ENCODE measurements at regions not wholly inside any gene's neighbourhood (a gene's known extent, or its start where the extent isn't known, plus 50 kb on each side); places are given as distances from the start of the nearest gene placed in this dataset.

DNA sequence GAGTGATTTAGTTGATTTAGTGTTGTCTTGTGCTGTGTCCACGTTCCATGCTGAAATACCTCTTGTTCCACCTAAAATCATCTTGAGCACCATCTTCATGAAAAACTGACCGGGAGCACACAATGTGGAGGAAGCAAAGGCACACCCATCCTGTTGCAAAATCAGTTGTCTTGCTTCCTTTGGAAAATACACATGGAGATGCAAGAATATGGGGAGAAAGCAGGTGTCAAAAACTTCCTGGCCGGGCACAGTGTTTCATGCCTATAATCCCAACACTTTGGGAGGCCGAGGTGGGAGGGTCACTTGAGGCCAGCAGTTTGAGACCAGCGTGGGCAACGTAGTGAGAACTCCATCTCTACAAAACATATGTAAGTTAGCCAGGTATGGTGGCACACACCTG lies 151.1 kb downstream of the C11orf91 start:
- Histone ChIP-seq H3K27me3 (no peaks in the 10 kb centered on the region), H3K36me3 (replicated peaks in 1 of 2) (no peaks in the 10 kb centered on the region), H3K27ac (no peak overlapping the region), H3K9me3 (replicated peaks in 1 of 3) (no peaks in the 10 kb centered on the region), H3K4me3 (no peak overlapping the region), H3K4me1 (replicated peaks in 1 of 2) (no peaks in the 10 kb centered on the region)
- intact Hi-C loops (cut with DNase I): loop anchor here in 1 of 2 donors (10.0 kb wide), 1 partner anchor 135 kb away; no protein-coding TSS in a partner anchor
- DNase-seq: no peak
- TF ChIP-seq, protein P1, sequence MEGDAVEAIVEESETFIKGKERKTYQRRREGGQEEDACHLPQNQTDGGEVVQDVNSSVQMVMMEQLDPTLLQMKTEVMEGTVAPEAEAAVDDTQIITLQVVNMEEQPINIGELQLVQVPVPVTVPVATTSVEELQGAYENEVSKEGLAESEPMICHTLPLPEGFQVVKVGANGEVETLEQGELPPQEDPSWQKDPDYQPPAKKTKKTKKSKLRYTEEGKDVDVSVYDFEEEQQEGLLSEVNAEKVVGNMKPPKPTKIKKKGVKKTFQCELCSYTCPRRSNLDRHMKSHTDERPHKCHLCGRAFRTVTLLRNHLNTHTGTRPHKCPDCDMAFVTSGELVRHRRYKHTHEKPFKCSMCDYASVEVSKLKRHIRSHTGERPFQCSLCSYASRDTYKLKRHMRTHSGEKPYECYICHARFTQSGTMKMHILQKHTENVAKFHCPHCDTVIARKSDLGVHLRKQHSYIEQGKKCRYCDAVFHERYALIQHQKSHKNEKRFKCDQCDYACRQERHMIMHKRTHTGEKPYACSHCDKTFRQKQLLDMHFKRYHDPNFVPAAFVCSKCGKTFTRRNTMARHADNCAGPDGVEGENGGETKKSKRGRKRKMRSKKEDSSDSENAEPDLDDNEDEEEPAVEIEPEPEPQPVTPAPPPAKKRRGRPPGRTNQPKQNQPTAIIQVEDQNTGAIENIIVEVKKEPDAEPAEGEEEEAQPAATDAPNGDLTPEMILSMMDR (IDR thresholded peaks at IDR 0.05): no peak
- TF ChIP-seq POLR2A (IDR thresholded peaks at IDR 0.05): no peak
- WGBS, 4 donors: 78 to 87% (median 81%) methylated on average over 6 of the region's 6 CpGs

DNA sequence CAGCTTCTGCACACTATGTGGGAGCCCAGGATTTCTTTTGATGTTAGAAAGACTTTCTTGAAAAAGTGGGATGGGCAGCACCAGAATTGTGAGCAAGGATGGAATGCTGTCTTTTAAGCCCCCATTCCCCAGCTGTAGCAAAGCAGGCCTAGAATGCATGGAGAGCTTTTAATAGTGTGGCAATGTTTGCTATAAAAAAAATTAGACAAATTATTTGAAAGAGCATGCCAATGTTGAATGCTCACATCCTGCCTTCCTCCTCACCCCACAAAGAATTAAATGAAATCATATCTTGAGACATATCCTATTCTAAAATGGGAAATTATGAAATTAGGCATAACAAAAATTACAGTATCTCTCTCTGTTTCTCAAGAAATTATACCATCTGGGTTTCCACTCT lies 154.7 kb downstream of the C11orf91 start:
- no peaks in the 10 kb centered on the region for H3K27me3 ChIP-seq
- intact Hi-C loops (cut with DNase I): loop anchor here in 1 of 2 donors (10.0 kb wide), 1 partner anchor 139 kb away; no protein-coding TSS in a partner anchor
- H3K27ac ChIP-seq: no peak overlapping the region
- TF ChIP-seq, protein P1 (IDR thresholded peaks at IDR 0.05): no peak
- TF ChIP-seq POLR2A (IDR thresholded peaks at IDR 0.05): no peak
- H3K9me3 ChIP-seq (replicated peaks in 1 of 3): no peaks in the 10 kb centered on the region
- H3K36me3 ChIP-seq (replicated peaks in 1 of 2): no peaks in the 10 kb centered on the region
- no peaks in the 10 kb centered on the region for H3K4me1 ChIP-seq (replicated peaks in 1 of 2)
- H3K4me3 ChIP-seq: no peak overlapping the region
- no peak for DNase-seq

- intact Hi-C loops (cut with DNase I): loop anchor here (5.0 to 10.0 kb wide), 2 partner anchors 140 to 143 kb away; no protein-coding TSS in a partner anchor
- Histone ChIP-seq H3K36me3 (replicated peaks in 1 of 2) (no peaks in the 10 kb centered on the region), H3K27ac (no peak overlapping the region), H3K4me1 (replicated peaks in 1 of 2) (no peaks in the 10 kb centered on the region), H3K9me3 (replicated peaks in 1 of 3) (no peaks in the 10 kb centered on the region), H3K27me3 (no peaks in the 10 kb centered on the region), H3K4me3 (no peak overlapping the region)
- 92 to 95% (median 94%) methylated on average over 9 to 17 of the region's 17 CpGs for WGBS, 4 donors
- TF ChIP-seq, protein P1 (IDR thresholded peaks at IDR 0.05): no peak
- no peak for TF ChIP-seq POLR2A (IDR thresholded peaks at IDR 0.05)
- no peak for DNase-seq
Measured at GRCh38 chr11:33544593-33545373, 155.8 kb downstream of the C11orf91 start.

- Histone ChIP-seq H3K4me1 (replicated peaks in 1 of 2) (no peaks in the 10 kb centered on the region), H3K4me3 (no peak overlapping the region), H3K36me3 (replicated peaks in 1 of 2) (no peaks in the 10 kb centered on the region), H3K27ac (no peak overlapping the region), H3K27me3 (no peaks in the 10 kb centered on the region), H3K9me3 (replicated peaks in 1 of 3) (no peaks in the 10 kb centered on the region)
- 83 to 97% (median 89%) methylated on average over 3 of the region's 3 CpGs for WGBS, 4 donors
- TF ChIP-seq POLR2A (IDR thresholded peaks at IDR 0.05): no peak
- TF ChIP-seq, protein P1 (IDR thresholded peaks at IDR 0.05): no peak
- intact Hi-C loops (cut with DNase I): loop anchor here (5.0 to 10.0 kb wide), 2 partner anchors 141 to 143 kb away; no protein-coding TSS in a partner anchor
- no peak for DNase-seq
Measured at GRCh38 chr11:33543823-33544222, 156.8 kb downstream of the C11orf91 start.

Measured in adrenal gland (tissue), 9 donors.